Choroid plexus epithelial cell (primary cell): ENCODE measurements at regions not wholly inside any gene's neighbourhood (a gene's known extent, or its start where the extent isn't known, plus 50 kb on each side); places are given as distances from the start of the nearest gene placed in this dataset.

Source experiments
- DNase-seq: peaks from one replicate; pipeline ENCODE4 v3.0.0-alpha.2; 2010; ENCODE audit warnings: low read depth
- H3K4me3 ChIP-seq: 2 replicates; pipeline ENCODE4 v1.5.1; 2011; ENCODE audit warnings: low read depth, mild to moderate bottlenecking, control low read depth, low read length, moderate library complexity
- CTCF ChIP-seq: conservative IDR thresholded peaks from 2 replicates; pipeline ENCODE4 v1.5.1; 2011; ENCODE audit warnings: low read depth, mild to moderate bottlenecking, control low read depth, inconsistent platforms, low read length, moderate library complexity

GRCh38 chr18:44514766-44515165 lies 165.9 kb upstream of the SETBP1 start:
- TF ChIP-seq CTCF, result no peak
- DNase-seq, result no peak

GRCh38 chr18:44516450-44516849 lies 164.2 kb upstream of the SETBP1 start:
- no peak overlapping the region for H3K4me3 ChIP-seq
- TF ChIP-seq CTCF, result no peak

More at GRCh38 chr18:44514766-44515165, 165.9 kb upstream of the SETBP1 start:
- no peak overlapping the region for H3K4me3 ChIP-seq

GRCh38 chr18:44517136-44517535 lies 163.6 kb upstream of the SETBP1 start:
- no peak for TF ChIP-seq CTCF
- H3K4me3 ChIP-seq, result no peak overlapping the region
- DNase-seq, result no peak

More at GRCh38 chr18:44516450-44516849, 164.2 kb upstream of the SETBP1 start:
- DNase-seq, result no peak

- H3K4me3 ChIP-seq, result no peak overlapping the region
- peak; percentile 10 for DNase-seq
- no peak for TF ChIP-seq CTCF
Measured at GRCh38 chr18:44518091-44518615, 162.5 kb upstream of the SETBP1 start.

- no peak overlapping the region for H3K4me3 ChIP-seq
- peak; percentile 8 for DNase-seq
- TF ChIP-seq CTCF, result no peak
Measured at GRCh38 chr18:44518666-44519065, 162.0 kb upstream of the SETBP1 start.

- no peak for DNase-seq
Measured at GRCh38 chr18:44520981-44521667, 159.6 kb upstream of the SETBP1 start.

More at GRCh38 chr18:44520981-44521667, 159.6 kb upstream of the SETBP1 start:
- H3K4me3 ChIP-seq, result no peak overlapping the region
- no peak for TF ChIP-seq CTCF
